NB4 (cell line): ENCODE measurements at regions not wholly inside any gene's neighbourhood (a gene's known extent, or its start where the extent isn't known, plus 50 kb on each side); places are given as distances from the start of the nearest gene placed in this dataset.

ENCODE experiments used
- DNase-seq: peaks from one replicate; pipeline ENCODE4 v3.0.0; 2010; ENCODE audit warnings: low read depth
- H3K4me3 ChIP-seq: one replicate; pipeline ENCODE4 v1.5.1; 2011; ENCODE audit warnings: mild to moderate bottlenecking, low read depth, low read length, moderate library complexity
- CTCF ChIP-seq: IDR thresholded peaks from one replicate; pipeline ENCODE4 v1.5.1; 2012; ENCODE audit warnings: low read depth, low read length
- MAX ChIP-seq: IDR thresholded peaks from 2 replicates; pipeline ENCODE4 v1.6.1; 2011; ENCODE audit warnings: low read depth, low read length
- MYC ChIP-seq: IDR thresholded peaks from 2 replicates; pipeline ENCODE4 v1.6.1; 2011; ENCODE audit warnings: low read depth, low read length
- POLR2A ChIP-seq: IDR thresholded peaks from 2 replicates; pipeline ENCODE4 v1.6.1; 2011; ENCODE audit warnings: mild to moderate bottlenecking; ENCODE audit not compliant: insufficient read length; ENCODE audit errors: extremely low read depth

- TF ChIP-seq POLR2A (no peak), MYC (no peak), MAX (no peak), CTCF (no peak)
- DNase-seq: no peak
- H3K4me3 ChIP-seq: no peak overlapping the region
Observed at GRCh38 chr10:113259576-113260226, 293.2 kb upstream of the HABP2 start.

- no peak for DNase-seq
- H3K4me3 ChIP-seq: no peak overlapping the region
- TF ChIP-seq MAX (no peak), POLR2A (no peak)
Observed at GRCh38 chr10:113261161-113261560, 291.7 kb upstream of the HABP2 start.

GRCh38 chr10:113261611-113262091 is 291.2 kb upstream of the HABP2 start:
- TF ChIP-seq CTCF (no peak), MYC (no peak), POLR2A (no peak)
- no peak for DNase-seq
- H3K4me3 ChIP-seq: no peak overlapping the region

GRCh38 chr10:113263056-113263455 is 289.8 kb upstream of the HABP2 start:
- TF ChIP-seq MAX: no peak
- no peak for TF ChIP-seq CTCF
- no peak for TF ChIP-seq POLR2A
- no peak for TF ChIP-seq MYC
- no peak for DNase-seq
- H3K4me3 ChIP-seq: no peak overlapping the region

- no peak for DNase-seq
- TF ChIP-seq POLR2A: no peak
- TF ChIP-seq MYC: no peak
- no peak for TF ChIP-seq CTCF
- TF ChIP-seq MAX: no peak
- no peak overlapping the region for H3K4me3 ChIP-seq
Observed at GRCh38 chr10:113264333-113265131, 288.3 kb upstream of the HABP2 start.

- H3K4me3 ChIP-seq: no peak overlapping the region
- TF ChIP-seq MYC: no peak
- no peak for TF ChIP-seq CTCF
- TF ChIP-seq MAX: no peak
- no peak for TF ChIP-seq POLR2A
- DNase-seq: no peak
Observed at GRCh38 chr10:113266147-113266546, 286.7 kb upstream of the HABP2 start.
